ENCODE measurements at regions not wholly inside any gene's neighbourhood (a gene's known extent, or its start where the extent isn't known, plus 50 kb on each side); places are given as distances from the start of the nearest gene placed in this dataset.
"Not testable (repeated sequence)": the region's sequence is repeated elsewhere in the genome, so short reads cannot be mapped to it uniquely, and the experiment has no call there.

DNA sequence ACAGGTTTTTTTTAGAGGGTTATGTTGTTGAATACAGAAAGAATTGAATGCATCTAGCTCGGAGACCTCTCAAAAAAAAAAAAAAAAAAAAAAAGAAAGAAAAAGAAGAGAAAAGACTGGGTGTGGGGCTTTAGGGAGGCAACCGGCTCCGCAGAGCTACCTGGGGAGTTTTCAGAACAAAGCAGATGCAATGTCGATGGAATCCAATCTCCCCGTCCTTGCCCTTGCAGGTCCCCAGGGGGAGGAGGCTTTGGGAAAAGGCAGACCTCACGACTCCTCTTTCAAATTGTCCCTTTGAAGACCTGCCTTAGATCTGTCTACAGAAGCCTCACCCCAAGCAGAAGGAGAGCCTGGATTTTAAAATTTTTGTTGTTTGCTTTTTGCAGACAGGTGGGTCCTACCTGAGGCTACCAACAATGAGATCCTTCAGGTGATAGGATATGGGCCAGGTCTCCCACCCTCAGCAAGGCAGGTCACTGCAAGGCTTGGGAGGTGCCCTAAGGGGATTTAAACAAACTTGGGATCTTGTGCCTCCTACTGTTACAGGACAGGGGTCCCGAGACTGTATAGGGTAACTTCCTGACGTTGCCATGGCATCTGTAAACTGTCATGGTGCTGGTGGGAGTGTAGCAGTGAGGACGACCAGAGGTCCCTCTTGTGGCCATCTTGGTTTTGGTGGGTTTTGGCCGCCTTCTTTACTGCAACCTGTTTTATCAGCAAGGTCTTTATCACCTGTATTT is 75.2 kb upstream of the PRKX start:
- Histone ChIP-seq H3K27me3 (ENCODE audit: low read length) (peaks cover 10% of the 10 kb centered on the region; the same call in 1 of the 2 replicates), H3K4me3 (ENCODE audit: low read length) (no peak overlapping the region), H3K9me3 (ENCODE audit: low read length) (no peaks in the 10 kb centered on the region), H4K20me1 (ENCODE audit: low read length) (no peaks in the 10 kb centered on the region), H3K9me2 (replicated peaks; ENCODE audit: low read length) (no peaks in the 10 kb centered on the region), H2AFZ (ENCODE audit: low read length) (no peak overlapping the region), H3F3A (ENCODE audit: low read length, unreplicated experiment) (no peaks in the 10 kb centered on the region), H3K4me2 (ENCODE audit: low read length) (no peak overlapping the region), H3K79me2 (ENCODE audit: low read length) (no peaks in the 10 kb centered on the region), H3K9ac (ENCODE audit: low read length) (no peak overlapping the region), H3K27ac (ENCODE audit: low read length) (no peak overlapping the region), H3K36me3 (ENCODE audit: low read depth, low read length) (no peaks in the 10 kb centered on the region), H3K4me1 (ENCODE audit: insufficient read depth, low read length) (no peaks in the 10 kb centered on the region)
- ChIA-PET POLR2A (ENCODE audit: unreplicated experiment) (no interaction called here), CTCF (interaction anchor here (0.7 kb wide), 1 partner anchor 273 kb away, joined by 3 read pairs; no protein-coding TSS in a partner anchor)
- no peak for TF ChIP-seq EZH2 (IDR thresholded peaks at IDR 0.05; ENCODE audit: low read length, unreplicated experiment)
- TF ChIP-seq, protein P1, sequence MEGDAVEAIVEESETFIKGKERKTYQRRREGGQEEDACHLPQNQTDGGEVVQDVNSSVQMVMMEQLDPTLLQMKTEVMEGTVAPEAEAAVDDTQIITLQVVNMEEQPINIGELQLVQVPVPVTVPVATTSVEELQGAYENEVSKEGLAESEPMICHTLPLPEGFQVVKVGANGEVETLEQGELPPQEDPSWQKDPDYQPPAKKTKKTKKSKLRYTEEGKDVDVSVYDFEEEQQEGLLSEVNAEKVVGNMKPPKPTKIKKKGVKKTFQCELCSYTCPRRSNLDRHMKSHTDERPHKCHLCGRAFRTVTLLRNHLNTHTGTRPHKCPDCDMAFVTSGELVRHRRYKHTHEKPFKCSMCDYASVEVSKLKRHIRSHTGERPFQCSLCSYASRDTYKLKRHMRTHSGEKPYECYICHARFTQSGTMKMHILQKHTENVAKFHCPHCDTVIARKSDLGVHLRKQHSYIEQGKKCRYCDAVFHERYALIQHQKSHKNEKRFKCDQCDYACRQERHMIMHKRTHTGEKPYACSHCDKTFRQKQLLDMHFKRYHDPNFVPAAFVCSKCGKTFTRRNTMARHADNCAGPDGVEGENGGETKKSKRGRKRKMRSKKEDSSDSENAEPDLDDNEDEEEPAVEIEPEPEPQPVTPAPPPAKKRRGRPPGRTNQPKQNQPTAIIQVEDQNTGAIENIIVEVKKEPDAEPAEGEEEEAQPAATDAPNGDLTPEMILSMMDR (conservative IDR thresholded peaks at IDR 0.05; ENCODE audit: low read depth, low read length): no peak
- no peak for TF ChIP-seq EZH2phosphoT487 (IDR thresholded peaks at IDR 0.05; ENCODE audit: borderline replicate concordance, low read length)
- DNase-seq (no peak), ATAC-seq (no peak)
- BruUV-seq (replicated peaks): no TSS peak
- intact Hi-C loops (cut with micrococcal nuclease): no loop called here

DNA sequence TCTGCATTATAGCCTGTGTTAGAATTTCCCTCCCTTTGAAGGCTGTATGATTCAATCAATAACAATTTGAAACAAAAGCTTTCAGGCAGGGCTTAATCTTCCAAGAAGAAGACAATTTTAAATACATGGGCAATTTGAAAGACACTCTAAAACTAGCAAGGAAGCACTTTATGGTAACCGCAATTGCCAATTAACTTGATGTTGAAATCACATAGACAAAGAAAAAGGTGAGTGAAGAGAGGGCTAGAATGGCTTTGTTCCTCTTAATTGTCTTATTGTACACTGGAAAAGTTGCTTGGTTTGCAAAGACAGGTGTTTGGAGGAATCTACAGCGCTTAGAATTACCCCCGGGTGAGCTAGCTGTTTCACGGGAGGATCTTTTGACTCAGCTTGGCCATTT is 74.4 kb upstream of the PRKX start:
- no peak overlapping the region for H3K4me3 ChIP-seq (ENCODE audit: low read length)
- no peak for TF ChIP-seq EZH2phosphoT487 (IDR thresholded peaks at IDR 0.05; ENCODE audit: borderline replicate concordance, low read length)
- H3K79me2 ChIP-seq (ENCODE audit: low read length): no peaks in the 10 kb centered on the region
- H3K9me2 ChIP-seq (replicated peaks; ENCODE audit: low read length): no peaks in the 10 kb centered on the region
- H3K36me3 ChIP-seq (ENCODE audit: low read depth, low read length): no peaks in the 10 kb centered on the region
- H2AFZ ChIP-seq (ENCODE audit: low read length): no peak overlapping the region
- DNase-seq: no peak
- no peak for ATAC-seq
- no peak overlapping the region for H3K4me2 ChIP-seq (ENCODE audit: low read length)
- H3K27ac ChIP-seq (ENCODE audit: low read length): no peak overlapping the region
- POLR2A ChIA-PET (ENCODE audit: unreplicated experiment): no interaction called here
- H3K9me3 ChIP-seq (ENCODE audit: low read length): no peaks in the 10 kb centered on the region
- intact Hi-C loops (cut with micrococcal nuclease): no loop called here
- no peak overlapping the region for H3K9ac ChIP-seq (ENCODE audit: low read length)
- CTCF ChIA-PET: interaction anchor here (0.7 kb wide), 1 partner anchor 273 kb away, joined by 3 read pairs; no protein-coding TSS in a partner anchor
- H3K27me3 ChIP-seq (ENCODE audit: low read length): peaks cover 10% of the 10 kb centered on the region; the same call in 1 of the 2 replicates
- no peaks in the 10 kb centered on the region for H4K20me1 ChIP-seq (ENCODE audit: low read length)
- no peaks in the 10 kb centered on the region for H3K4me1 ChIP-seq (ENCODE audit: insufficient read depth, low read length)
- no peaks in the 10 kb centered on the region for H3F3A ChIP-seq (ENCODE audit: low read length, unreplicated experiment)
- no TSS peak for BruUV-seq (replicated peaks)

DNA sequence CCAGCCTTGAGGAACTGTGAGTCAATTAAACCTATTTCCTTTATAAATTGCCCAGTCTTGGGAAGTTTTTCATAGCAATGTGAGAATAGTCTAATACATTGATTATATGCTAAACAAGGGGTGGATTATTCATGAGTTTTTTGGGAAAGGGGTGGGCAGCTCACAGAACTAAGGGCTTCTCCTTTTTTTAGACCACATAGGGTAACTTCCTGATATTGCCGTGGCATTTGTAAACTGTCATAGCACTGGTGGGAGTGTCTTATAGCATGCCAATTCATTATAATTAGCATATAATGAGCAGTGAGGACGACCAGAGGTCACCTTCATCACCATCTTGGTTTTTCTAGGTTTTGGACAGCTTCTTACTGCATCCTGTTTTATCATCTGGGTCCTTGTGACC is 72.4 kb upstream of the PRKX start:
- H3K36me3 ChIP-seq (ENCODE audit: low read depth, low read length); intact Hi-C loops (cut with micrococcal nuclease); H3K4me3 ChIP-seq (ENCODE audit: low read length); POLR2A ChIA-PET (ENCODE audit: unreplicated experiment); H2AFZ ChIP-seq (ENCODE audit: low read length); H3K79me2 ChIP-seq (ENCODE audit: low read length); H3K9me2 ChIP-seq (replicated peaks; ENCODE audit: low read length); BruUV-seq (replicated peaks); H3K4me2 ChIP-seq (ENCODE audit: low read length); CTCF ChIA-PET; ATAC-seq; H3K9me3 ChIP-seq (ENCODE audit: low read length); H3K4me1 ChIP-seq (ENCODE audit: insufficient read depth, low read length); DNase-seq; H3K27ac ChIP-seq (ENCODE audit: low read length); H4K20me1 ChIP-seq (ENCODE audit: low read length); H3F3A ChIP-seq (ENCODE audit: low read length, unreplicated experiment); H3K9ac ChIP-seq (ENCODE audit: low read length): not testable (repeated sequence)
- H3K27me3 ChIP-seq (ENCODE audit: low read length): peaks cover 10% of the 10 kb centered on the region; the same call in 1 of the 2 replicates
